ENCODE measurements at regions not wholly inside any gene's neighbourhood (a gene's known extent, or its start where the extent isn't known, plus 50 kb on each side); places are given as distances from the start of the nearest gene placed in this dataset.

- DNase-seq: no peak
Observed at GRCh38 chr10:28054228-28054860, 55.5 kb upstream of the ODAD2 start.

- DNase-seq: no peak
Observed at GRCh38 chr10:28049286-28049685, 50.4 kb upstream of the ODAD2 start.

Measured in stimulated activated CD4-positive, alpha-beta T cell treated with anti-CD3 and anti-CD28 coated beads, Interleukin-2, amount 100 ng/mL, for 48 hours (primary cell).